SK-N-SH (cell line): ENCODE measurements at regions not wholly inside any gene's neighbourhood (a gene's known extent, or its start where the extent isn't known, plus 50 kb on each side); places are given as distances from the start of the nearest gene placed in this dataset.

ENCODE experiments used
- CTCF ChIA-PET: fragments of 300-600, 350-600 bp; formaldehyde crosslinking; extraction: SDS; loops from one replicate; lab custom pipeline; 2021; lab: Yijun Ruan, JAX
- POLR2A ChIA-PET: fragments of 350-600 bp; sonication (Branson Sonifier 250); formaldehyde crosslinking; extraction: SDS; loops from one replicate; lab custom pipeline; 2020; ENCODE audit warnings: antibody characterized with exemption, inconsistent platforms; lab: Yijun Ruan, JAX
- DNase-seq: peaks from one replicate; pipeline ENCODE4 v3.0.0; 2012
- H2AFZ ChIP-seq: fragments of 200-600 bp; sonication (generic); 2 replicates; pipeline ENCODE4 v1.8.1; 2016; ENCODE audit warnings: antibody characterized with exemption, mild to moderate bottlenecking, low read depth
- H3F3A ChIP-seq: fragments of 200-600 bp; sonication (generic); replicated peaks from 2 replicates; pipeline ENCODE3; 2016; ENCODE audit warnings: antibody characterized with exemption, mild to moderate bottlenecking; ENCODE audit not compliant: insufficient read depth
- H3K27ac ChIP-seq, 2 experiments: fragments of 200-500 bp in 1 of 2; fragments of 200-600 bp in 1 of 2; sonication (Bioruptor generic) in 1 of 2; sonication (generic), shearing (Covaris generic) in 1 of 2; 2 replicates each; pipeline versions ENCODE4 v1.5.1 to v1.6.1; 2014 to 2016; ENCODE audit warnings: low read depth in 2 of 2, inconsistent platforms in 1 of 2, low read length in 1 of 2, mild to moderate bottlenecking in 1 of 2, mixed read lengths in 1 of 2
- H3K27me3 ChIP-seq: fragments of 200-600 bp; sonication (generic), shearing (Covaris generic); 2 replicates; pipeline ENCODE4 v1.6.1; 2016; ENCODE audit warnings: mixed run types; ENCODE audit not compliant: insufficient read depth
- H3K36me3 ChIP-seq, 2 experiments: fragments of 200-500 bp in 1 of 2; fragments of 200-600 bp in 1 of 2; sonication (Bioruptor generic) in 1 of 2; sonication (generic) in 1 of 2; replicated peaks in 1 of 2; 2 replicates each; pipeline versions ENCODE3 to v1.5.1; 2014 to 2016; ENCODE audit warnings: low read length in 1 of 2, mild to moderate bottlenecking in 1 of 2; ENCODE audit not compliant: insufficient read depth in 2 of 2, control insufficient read depth in 1 of 2
- H3K4me1 ChIP-seq, 2 experiments: fragments of 200-500 bp in 1 of 2; fragments of 200-600 bp in 1 of 2; sonication (Bioruptor generic) in 1 of 2; sonication (generic), shearing (Covaris generic) in 1 of 2; 2 replicates each; pipeline versions ENCODE4 v1.5.1 to v1.6.1; 2014 to 2016; ENCODE audit warnings: low read depth in 1 of 2, low read length in 1 of 2, mixed run types in 1 of 2; ENCODE audit not compliant: insufficient read depth in 2 of 2, control insufficient read depth in 1 of 2
- H3K4me2 ChIP-seq: fragments of 200-600 bp; sonication (generic), shearing (Covaris generic); 2 replicates; pipeline ENCODE4 v1.6.1; 2017; ENCODE audit warnings: mixed run types
- H3K4me3 ChIP-seq, 2 experiments: fragments of 200-500 bp in 1 of 2; fragments of 200-600 bp in 1 of 2; sonication (Bioruptor generic) in 1 of 2; sonication (generic), shearing (Covaris generic) in 1 of 2; 2 replicates each; pipeline versions ENCODE4 v1.5.1 to v1.8.1; 2014 to 2016; ENCODE audit warnings: low read depth in 2 of 2, inconsistent platforms in 1 of 2, low read length in 1 of 2, mild to moderate bottlenecking in 1 of 2, mixed read lengths in 1 of 2, moderate library complexity in 1 of 2
- H3K79me2 ChIP-seq: fragments of 200-600 bp; sonication (generic); 2 replicates; pipeline ENCODE4 v1.8.1; 2017; ENCODE audit warnings: mild to moderate bottlenecking; ENCODE audit not compliant: insufficient read depth
- H3K9ac ChIP-seq: fragments of 200-600 bp; sonication (generic); 2 replicates; pipeline ENCODE4 v1.6.1; 2017; ENCODE audit warnings: mixed run types
- H3K9me2 ChIP-seq: fragments of 200-600 bp; sonication (generic); 2 replicates; pipeline ENCODE4 v1.6.1; 2017; ENCODE audit warnings: mixed run types
- H3K9me3 ChIP-seq: fragments of 200-600 bp; sonication (generic); 2 replicates; pipeline ENCODE4 v1.6.1; 2017; ENCODE audit warnings: mixed run types, mild to moderate bottlenecking, moderate library complexity
- H4K20me1 ChIP-seq: fragments of 200-600 bp; sonication (generic); 2 replicates; pipeline ENCODE4 v1.6.1; 2017; ENCODE audit warnings: mild to moderate bottlenecking, mixed run types; ENCODE audit not compliant: insufficient read depth
- CHD2 ChIP-seq: fragments of 150-350 bp; IDR thresholded peaks from 2 replicates; pipeline ENCODE4 v1.6.1; 2018; ENCODE audit warnings: low read length; ENCODE audit not compliant: partially characterized antibody
- CTCF ChIP-seq: fragments of 200-600 bp; sonication (generic); IDR thresholded peaks from 2 replicates; pipeline ENCODE4 v1.6.1; 2017; ENCODE audit warnings: antibody characterized with exemption, mild to moderate bottlenecking, moderate library complexity
- EZH2phosphoT487 ChIP-seq: fragments of 200-600 bp; sonication (generic); IDR thresholded peaks from 2 replicates; pipeline ENCODE4 v1.6.1; 2017; ENCODE audit warnings: low read depth, mixed run types, mild to moderate bottlenecking, antibody characterized with exemption, moderate library complexity, borderline replicate concordance
- FOSL2 ChIP-seq: IDR thresholded peaks from 2 replicates; pipeline ENCODE4 v1.4.0; 2012; ENCODE audit warnings: low read depth, mild to moderate bottlenecking, moderate library complexity, borderline replicate concordance
- FOXJ3 ChIP-seq: sonication (generic); formaldehyde crosslinking; IDR thresholded peaks from 2 replicates; pipeline ENCODE4 v1.5.1; 2020; ENCODE audit warnings: mild to moderate bottlenecking, missing genetic modification reagents
- FOXM1 ChIP-seq: IDR thresholded peaks from 2 replicates; pipeline ENCODE4 v1.4.0; 2012; ENCODE audit warnings: low read depth, mild to moderate bottlenecking
- GABPA ChIP-seq: IDR thresholded peaks from 2 replicates; pipeline ENCODE4 v1.4.0; 2012; ENCODE audit warnings: low read depth, mild to moderate bottlenecking
- JUND ChIP-seq: IDR thresholded peaks from 2 replicates; pipeline ENCODE4 v1.4.0; 2012
- MEF2A ChIP-seq: IDR thresholded peaks from 2 replicates; pipeline ENCODE4 v1.4.0; 2012; ENCODE audit warnings: low read depth, borderline replicate concordance
- NRF1 ChIP-seq: IDR thresholded peaks from 2 replicates; pipeline ENCODE4 v1.6.1; 2012; ENCODE audit warnings: low read depth, mild to moderate bottlenecking, low read length
- RCOR1 ChIP-seq: fragments of 150-350 bp; IDR thresholded peaks from 2 replicates; pipeline ENCODE4 v1.6.1; 2017; ENCODE audit warnings: antibody characterized with exemption, low read length
- RXRA ChIP-seq: IDR thresholded peaks from 2 replicates; pipeline ENCODE4 v1.4.0; 2012; ENCODE audit warnings: low read depth, mild to moderate bottlenecking, borderline replicate concordance
- SIN3A ChIP-seq: IDR thresholded peaks from 2 replicates; pipeline ENCODE4 v1.6.1; 2012; ENCODE audit warnings: low read depth, mild to moderate bottlenecking, low read length, moderate library complexity, borderline replicate concordance
- TCF12 ChIP-seq: IDR thresholded peaks from 2 replicates; pipeline ENCODE4 v1.4.0; 2012
- TEAD4 ChIP-seq: IDR thresholded peaks from 2 replicates; pipeline ENCODE4 v1.4.0; 2012; ENCODE audit warnings: mild to moderate bottlenecking, borderline replicate concordance; ENCODE audit not compliant: insufficient read depth
- WGBS: methylation state at CpG from one replicate; pipeline ENCODE4 v1.1.6; 2017; ENCODE audit warnings: low lambda C conversion rate; 5-methylcytosine and 5-hydroxymethylcytosine counted together

- Histone ChIP-seq H3K9me3 (no peaks in the 10 kb centered on the region), H3K4me1 (no peaks in the 10 kb centered on the region), H3K79me2 (no peaks in the 10 kb centered on the region), H3K4me2 (no peak overlapping the region), H4K20me1 (no peaks in the 10 kb centered on the region), H3K27me3 (no peaks in the 10 kb centered on the region), H3K36me3 (no peaks in the 10 kb centered on the region), H2AFZ (no peak overlapping the region), H3K4me3 (no peak overlapping the region), H3K9me2 (no peaks in the 10 kb centered on the region), H3F3A (peaks cover 4% of the 10 kb centered on the region), H3K9ac (no peak overlapping the region), H3K27ac (no peak overlapping the region)
- DNase-seq, result no peak
- POLR2A ChIA-PET, result no interaction called here
- WGBS, result 62% methylated on average over 4 of the region's 4 CpGs
- TF ChIP-seq MEF2A, result no peak
- no peak for TF ChIP-seq CHD2
- no peak for TF ChIP-seq GABPA
- no peak for TF ChIP-seq FOXM1
- no peak for TF ChIP-seq CTCF
- no peak for TF ChIP-seq RCOR1
- no peak for TF ChIP-seq NRF1
- no peak for TF ChIP-seq TCF12
- no peak for TF ChIP-seq EZH2phosphoT487
- TF ChIP-seq TEAD4, result no peak
- no peak for TF ChIP-seq SIN3A
- TF ChIP-seq JUND, result no peak
- TF ChIP-seq FOXJ3 (CRISPR knock-in tag), result no peak
- no peak for TF ChIP-seq RXRA
- no peak for TF ChIP-seq FOSL2
- CTCF ChIA-PET, result no interaction called here
Observed at GRCh38 chr5:167283691-167284090, 1007.8 kb upstream of the WWC1 start.

DNA sequence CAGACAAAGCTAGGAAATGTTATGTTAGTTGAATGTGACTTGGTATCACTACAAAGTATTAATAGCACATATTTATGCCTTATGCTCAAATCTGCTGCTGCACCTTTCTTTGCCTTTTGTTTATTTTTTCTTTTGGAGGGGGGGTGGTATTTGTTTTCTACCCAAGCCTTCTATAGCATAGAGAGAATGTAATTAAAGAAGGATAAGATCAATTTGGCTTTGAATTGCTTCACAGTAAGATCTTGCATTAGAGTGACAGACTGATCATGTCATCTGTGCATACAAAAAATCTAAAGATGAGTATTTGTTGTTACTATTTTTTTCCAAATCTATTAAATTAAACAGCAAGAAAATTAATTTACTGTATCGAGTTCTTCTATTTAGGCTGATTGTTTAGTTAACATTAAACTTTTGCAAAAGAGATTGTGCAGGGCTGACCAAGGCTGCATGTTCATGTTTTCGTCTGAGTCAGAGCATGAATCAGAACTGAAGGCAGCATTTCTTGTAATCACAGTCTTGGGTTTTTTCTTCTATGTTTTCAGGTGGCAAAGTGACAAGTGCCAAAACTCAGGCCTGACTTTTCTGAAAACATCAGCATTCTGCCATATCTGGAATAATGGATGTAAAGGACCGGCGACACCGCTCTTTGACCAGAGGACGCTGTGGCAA is 1007.1 kb upstream of the WWC1 start:
- no peaks in the 10 kb centered on the region for H3K36me3 ChIP-seq
- no peak overlapping the region for H3K4me3 ChIP-seq
- H3F3A ChIP-seq, result peaks cover 4% of the 10 kb centered on the region
- H2AFZ ChIP-seq, result no peak overlapping the region
- 72% methylated on average over 6 of the region's 6 CpGs for WGBS
- no peak overlapping the region for H3K4me2 ChIP-seq
- ChIA-PET CTCF (no interaction called here), POLR2A (no interaction called here)
- no peaks in the 10 kb centered on the region for H4K20me1 ChIP-seq
- DNase-seq, result no peak
- no peaks in the 10 kb centered on the region for H3K9me3 ChIP-seq
- TF ChIP-seq GABPA, result no peak
- peak; percentile 60; the same call in 1 of the 2 replicates for TF ChIP-seq FOSL2
- TF ChIP-seq TEAD4, result no peak
- peak; percentile 47; the same call in 1 of the 2 replicates for TF ChIP-seq TCF12
- peak; percentile 58 for TF ChIP-seq JUND
- H3K79me2 ChIP-seq, result no peaks in the 10 kb centered on the region
- no peak overlapping the region for H3K9ac ChIP-seq
- no peak overlapping the region for H3K27ac ChIP-seq
- no peaks in the 10 kb centered on the region for H3K27me3 ChIP-seq
- no peaks in the 10 kb centered on the region for H3K9me2 ChIP-seq
- H3K4me1 ChIP-seq, result no peaks in the 10 kb centered on the region
